CD4-positive, alpha-beta T cell treated with Interleukin-2 at 100 ng/mL for 4 hours (primary cell): ENCODE measurements at regions not wholly inside any gene's neighbourhood (a gene's known extent, or its start where the extent isn't known, plus 50 kb on each side); places are given as distances from the start of the nearest gene placed in this dataset.
A peak's percentile ranks its signal among the peaks of the same experiment; 100 is the strongest.
"Not testable (repeated sequence)": the region's sequence is repeated elsewhere in the genome, so short reads cannot be mapped to it uniquely, and the experiment has no call there.

Source experiments
- DNase-seq: peaks from one replicate; pipeline ENCODE4 v3.0.0-alpha.2; 2020; ENCODE audit warnings: low spot score

GRCh38 chr1:18561967-18562366 lies 68.7 kb upstream of the PAX7 start:
- DNase-seq = no peak

- no peak for DNase-seq
Measured at GRCh38 chr1:18564676-18565075, 66.0 kb upstream of the PAX7 start.

GRCh38 chr1:18565321-18565720 lies 65.3 kb upstream of the PAX7 start:
- no peak for DNase-seq

GRCh38 chr1:18568489-18568888 lies 62.2 kb upstream of the PAX7 start:
- no peak for DNase-seq

- no peak for DNase-seq
Measured at GRCh38 chr1:18569251-18569650, 61.4 kb upstream of the PAX7 start.

GRCh38 chr1:18569811-18570545 lies 60.7 kb upstream of the PAX7 start:
- DNase-seq = no peak

GRCh38 chr1:18571275-18571674 lies 59.4 kb upstream of the PAX7 start:
- no peak for DNase-seq

- DNase-seq = no peak
Measured at GRCh38 chr1:18572022-18572880, 58.4 kb upstream of the PAX7 start.

GRCh38 chr1:18573170-18573569 lies 57.5 kb upstream of the PAX7 start:
- DNase-seq = no peak

GRCh38 chr1:18574754-18575153 lies 55.9 kb upstream of the PAX7 start:
- DNase-seq = no peak

- DNase-seq = peak; percentile 43
Measured at GRCh38 chr1:18575620-18576019, 55.0 kb upstream of the PAX7 start.

- no peak for DNase-seq
Measured at GRCh38 chr1:18578271-18578670, 52.4 kb upstream of the PAX7 start.

GRCh38 chr1:18579267-18579666 lies 51.4 kb upstream of the PAX7 start:
- not testable (repeated sequence) for DNase-seq

GRCh38 chr1:18580047-18580446 lies 50.6 kb upstream of the PAX7 start:
- DNase-seq = no peak

GRCh38 chr1:18580691-18581419 lies 49.8 kb upstream of the PAX7 start:
- no peak for DNase-seq
